HepG2 (cell line): ENCODE measurements at regions not wholly inside any gene's neighbourhood (a gene's known extent, or its start where the extent isn't known, plus 50 kb on each side); places are given as distances from the start of the nearest gene placed in this dataset.

Source experiments
- BRD4 ChIP-seq: sonication (generic); formaldehyde crosslinking; IDR thresholded peaks from 2 replicates; pipeline ENCODE4 v1.4.0; 2020; ENCODE audit warnings: missing genetic modification reagents
- CENPX ChIP-seq: sonication (generic); formaldehyde crosslinking; IDR thresholded peaks from 2 replicates; pipeline ENCODE4 v1.9.0; 2021; ENCODE audit warnings: mild to moderate bottlenecking, missing genetic modification reagents, moderate library complexity
- CERS6 ChIP-seq: sonication (generic); formaldehyde crosslinking; IDR thresholded peaks from 2 replicates; pipeline ENCODE4 v1.5.0; 2020; ENCODE audit warnings: missing genetic modification reagents
- EEA1 ChIP-seq: sonication (generic); formaldehyde crosslinking; IDR thresholded peaks from 2 replicates; pipeline ENCODE4 v1.5.1; 2020; ENCODE audit warnings: mild to moderate bottlenecking, missing genetic modification reagents, borderline replicate concordance
- ETV5 ChIP-seq: IDR thresholded peaks from 2 replicates; pipeline ENCODE4 v1.6.1; 2018; ENCODE audit warnings: missing biosample characterization, missing genetic modification reagents, inconsistent platforms, borderline replicate concordance
- ETV6 ChIP-seq: sonication (generic); formaldehyde crosslinking; conservative IDR thresholded peaks from 2 replicates; pipeline ENCODE4 v1.4.0; 2020; ENCODE audit warnings: missing genetic modification reagents
- HMG20A ChIP-seq: IDR thresholded peaks from 2 replicates; pipeline ENCODE4 v1.6.1; 2016; ENCODE audit warnings: borderline replicate concordance
- HNRNPH1 ChIP-seq: fragments of 200-400 bp; formaldehyde crosslinking; optimal IDR thresholded peaks from 2 replicates; pipeline ENCODE3; 2017; ENCODE audit warnings: mild to moderate bottlenecking, low read depth, low read length
- KLF6 ChIP-seq: IDR thresholded peaks from 2 replicates; pipeline ENCODE4 v1.8.0; 2016; ENCODE audit warnings: missing biosample characterization, missing genetic modification reagents
- MBD4 ChIP-seq: IDR thresholded peaks from 2 replicates; pipeline ENCODE4 v1.6.1; 2012; ENCODE audit warnings: low read length, inconsistent platforms, borderline replicate concordance
- MTF2 ChIP-seq: sonication (generic); formaldehyde crosslinking; IDR thresholded peaks from 2 replicates; pipeline ENCODE4 v1.5.0; 2020; ENCODE audit warnings: missing genetic modification reagents, borderline replicate concordance
- NFE2L2 ChIP-seq: fragments of 150-350 bp; IDR thresholded peaks from 2 replicates; pipeline ENCODE4 v1.6.1; 2014; ENCODE audit warnings: low read length
- NFYB ChIP-seq: sonication (generic); formaldehyde crosslinking; IDR thresholded peaks from 2 replicates; pipeline ENCODE4 v1.4.0; 2020; ENCODE audit warnings: missing genetic modification reagents
- RARG ChIP-seq: sonication (generic); formaldehyde crosslinking; IDR thresholded peaks from 2 replicates; pipeline ENCODE4 v1.4.0; 2020; ENCODE audit warnings: low read depth, mild to moderate bottlenecking, missing genetic modification reagents
- RBM22 ChIP-seq: fragments of 200-400 bp; formaldehyde crosslinking; optimal IDR thresholded peaks from 2 replicates; pipeline ENCODE3; 2017; ENCODE audit warnings: mild to moderate bottlenecking, low read length, moderate library complexity
- RFXAP ChIP-seq: sonication (generic); formaldehyde crosslinking; IDR thresholded peaks from 2 replicates; pipeline ENCODE4 v1.4.0; 2020; ENCODE audit warnings: missing genetic modification reagents, borderline replicate concordance
- SIN3B ChIP-seq: fragments of 150-350 bp; IDR thresholded peaks from 2 replicates; pipeline ENCODE4 v1.6.1; 2014; ENCODE audit warnings: low read length
- SP1 ChIP-seq, 2 experiments: fragments of 450-650 bp in 1 of 2; sonication (generic) in 1 of 2; formaldehyde crosslinking in 1 of 2; IDR thresholded peaks; 2 replicates each; pipeline versions ENCODE4 v1.4.0 to v1.6.1; 2016 to 2020; ENCODE audit warnings: missing genetic modification reagents in 1 of 2
- YEATS2 ChIP-seq: sonication (generic); formaldehyde crosslinking; IDR thresholded peaks from 2 replicates; pipeline ENCODE4 v1.4.0; 2020; ENCODE audit warnings: missing genetic modification reagents, borderline replicate concordance
- ZFP1 ChIP-seq: IDR thresholded peaks from 2 replicates; pipeline ENCODE4 v1.6.1; 2016
- ZNF33A ChIP-seq: sonication (generic); formaldehyde crosslinking; IDR thresholded peaks from 2 replicates; pipeline ENCODE4 v1.5.1; 2020; ENCODE audit warnings: missing genetic modification reagents, mild to moderate bottlenecking, moderate library complexity, borderline replicate concordance
- ZNF446 ChIP-seq: sonication (generic); formaldehyde crosslinking; IDR thresholded peaks from 2 replicates; pipeline ENCODE4 v1.5.0; 2020; ENCODE audit warnings: mild to moderate bottlenecking, missing genetic modification reagents
- ZNF652 ChIP-seq: IDR thresholded peaks from 2 replicates; pipeline ENCODE4 v1.6.1; 2016; ENCODE audit warnings: low read depth, borderline replicate concordance
- ZNF775 ChIP-seq: sonication (generic); formaldehyde crosslinking; IDR thresholded peaks from 2 replicates; pipeline ENCODE4 v1.4.0; 2020; ENCODE audit warnings: missing genetic modification reagents, mild to moderate bottlenecking, moderate library complexity, borderline replicate concordance
- TF ChIP-seq, protein P1 (sequence below): sonication (generic); formaldehyde crosslinking; IDR thresholded peaks from 2 replicates; pipeline ENCODE4 v1.5.1; 2020; ENCODE audit warnings: missing genetic modification reagents, mild to moderate bottlenecking, borderline replicate concordance
- TF ChIP-seq, protein P2 (sequence below), 2 experiments: sonication (generic) in 1 of 2; formaldehyde crosslinking in 1 of 2; IDR thresholded peaks; 2 replicates each; pipeline versions ENCODE4 v1.4.0 to v1.6.1; 2016 to 2020; ENCODE audit warnings: borderline replicate concordance in 1 of 2, low read depth in 1 of 2, mild to moderate bottlenecking in 1 of 2, missing genetic modification reagents in 1 of 2

GRCh38 chr1:4265836-4266235 is 365.8 kb upstream of the C1orf174 start (continued):
- TF ChIP-seq, protein P1, sequence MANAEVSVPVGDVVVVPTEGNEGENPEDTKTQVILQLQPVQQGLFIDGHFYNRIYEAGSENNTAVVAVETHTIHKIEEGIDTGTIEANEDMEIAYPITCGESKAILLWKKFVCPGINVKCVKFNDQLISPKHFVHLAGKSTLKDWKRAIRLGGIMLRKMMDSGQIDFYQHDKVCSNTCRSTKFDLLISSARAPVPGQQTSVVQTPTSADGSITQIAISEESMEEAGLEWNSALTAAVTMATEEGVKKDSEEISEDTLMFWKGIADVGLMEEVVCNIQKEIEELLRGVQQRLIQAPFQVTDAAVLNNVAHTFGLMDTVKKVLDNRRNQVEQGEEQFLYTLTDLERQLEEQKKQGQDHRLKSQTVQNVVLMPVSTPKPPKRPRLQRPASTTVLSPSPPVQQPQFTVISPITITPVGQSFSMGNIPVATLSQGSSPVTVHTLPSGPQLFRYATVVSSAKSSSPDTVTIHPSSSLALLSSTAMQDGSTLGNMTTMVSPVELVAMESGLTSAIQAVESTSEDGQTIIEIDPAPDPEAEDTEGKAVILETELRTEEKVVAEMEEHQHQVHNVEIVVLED (CRISPR knock-in tag) = no peak
- TF ChIP-seq NFYB (CRISPR knock-in tag) = no peak
- no peak for TF ChIP-seq RARG (CRISPR knock-in tag)
- no peak; the same call in 1 of the 2 replicates for TF ChIP-seq HMG20A
- TF ChIP-seq ZNF446 (CRISPR knock-in tag) = no peak
- no peak for TF ChIP-seq ETV6 (CRISPR knock-in tag)
- no peak for TF ChIP-seq EEA1
- TF ChIP-seq RFXAP (CRISPR knock-in tag) = 0 out of 2 replicates have a peak, but pooled peaks have one; percentile 49
- TF ChIP-seq MTF2 (CRISPR knock-in tag) = no peak
- no peak for TF ChIP-seq YEATS2 (CRISPR knock-in tag)
- TF ChIP-seq ZNF33A = no peak
- TF ChIP-seq NFE2L2 = no peak
- TF ChIP-seq CERS6 (CRISPR knock-in tag) = no peak
- TF ChIP-seq KLF6 (CRISPR knock-in tag) = no peak
- TF ChIP-seq SP1 (IDR thresholded peaks at IDR 0.05) = no peak
- no peak for TF ChIP-seq SP1 (CRISPR knock-in tag; IDR thresholded peaks at IDR 0.05)
- no peak for TF ChIP-seq HNRNPH1
- TF ChIP-seq ZFP1 (CRISPR knock-in tag) = no peak
- no peak for TF ChIP-seq MBD4
- TF ChIP-seq CENPX (CRISPR knock-in tag) = no peak
- no peak for TF ChIP-seq ZNF775
- TF ChIP-seq ZNF652 (CRISPR knock-in tag) = no peak
- TF ChIP-seq SIN3B = no peak
- no peak; the same call in 1 of the 2 replicates for TF ChIP-seq ETV5 (CRISPR knock-in tag)
- TF ChIP-seq RBM22 = no peak
- TF ChIP-seq, protein P2, sequence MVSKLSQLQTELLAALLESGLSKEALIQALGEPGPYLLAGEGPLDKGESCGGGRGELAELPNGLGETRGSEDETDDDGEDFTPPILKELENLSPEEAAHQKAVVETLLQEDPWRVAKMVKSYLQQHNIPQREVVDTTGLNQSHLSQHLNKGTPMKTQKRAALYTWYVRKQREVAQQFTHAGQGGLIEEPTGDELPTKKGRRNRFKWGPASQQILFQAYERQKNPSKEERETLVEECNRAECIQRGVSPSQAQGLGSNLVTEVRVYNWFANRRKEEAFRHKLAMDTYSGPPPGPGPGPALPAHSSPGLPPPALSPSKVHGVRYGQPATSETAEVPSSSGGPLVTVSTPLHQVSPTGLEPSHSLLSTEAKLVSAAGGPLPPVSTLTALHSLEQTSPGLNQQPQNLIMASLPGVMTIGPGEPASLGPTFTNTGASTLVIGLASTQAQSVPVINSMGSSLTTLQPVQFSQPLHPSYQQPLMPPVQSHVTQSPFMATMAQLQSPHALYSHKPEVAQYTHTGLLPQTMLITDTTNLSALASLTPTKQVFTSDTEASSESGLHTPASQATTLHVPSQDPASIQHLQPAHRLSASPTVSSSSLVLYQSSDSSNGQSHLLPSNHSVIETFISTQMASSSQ (IDR thresholded peaks at IDR 0.05; ENCODE audit: low read depth) = peak; percentile 70; the same call in 1 of the 2 replicates
- TF ChIP-seq, protein P2 (CRISPR knock-in tag; IDR thresholded peaks at IDR 0.05; ENCODE audit: borderline replicate concordance) = peak; percentile 92
- TF ChIP-seq BRD4 (CRISPR knock-in tag) = peak; percentile 83
